Astrocyte of the cerebellum (primary cell): ENCODE measurements at regions not wholly inside any gene's neighbourhood (a gene's known extent, or its start where the extent isn't known, plus 50 kb on each side); places are given as distances from the start of the nearest gene placed in this dataset.

Experiments
- DNase-seq: peaks from one replicate; pipeline ENCODE4 v3.0.0-alpha.2; 2011; ENCODE audit warnings: low read depth
- H3K4me3 ChIP-seq: 2 replicates; pipeline ENCODE4 v1.5.1; 2011; ENCODE audit warnings: mild to moderate bottlenecking, low read depth, low read length, moderate library complexity
- in situ Hi-C: cut with HindIII; loops from 2 replicates; pipeline ENCODE4 v1.10.0; 2017; ENCODE audit warnings: low sequenced_read_pairs
- TF ChIP-seq, protein P1 (sequence below): IDR thresholded peaks from 2 replicates; pipeline ENCODE4 v1.5.1; 2012; ENCODE audit warnings: low read length, low read depth, moderate library complexity, mild to moderate bottlenecking; ENCODE audit errors: missing control alignments

DNA sequence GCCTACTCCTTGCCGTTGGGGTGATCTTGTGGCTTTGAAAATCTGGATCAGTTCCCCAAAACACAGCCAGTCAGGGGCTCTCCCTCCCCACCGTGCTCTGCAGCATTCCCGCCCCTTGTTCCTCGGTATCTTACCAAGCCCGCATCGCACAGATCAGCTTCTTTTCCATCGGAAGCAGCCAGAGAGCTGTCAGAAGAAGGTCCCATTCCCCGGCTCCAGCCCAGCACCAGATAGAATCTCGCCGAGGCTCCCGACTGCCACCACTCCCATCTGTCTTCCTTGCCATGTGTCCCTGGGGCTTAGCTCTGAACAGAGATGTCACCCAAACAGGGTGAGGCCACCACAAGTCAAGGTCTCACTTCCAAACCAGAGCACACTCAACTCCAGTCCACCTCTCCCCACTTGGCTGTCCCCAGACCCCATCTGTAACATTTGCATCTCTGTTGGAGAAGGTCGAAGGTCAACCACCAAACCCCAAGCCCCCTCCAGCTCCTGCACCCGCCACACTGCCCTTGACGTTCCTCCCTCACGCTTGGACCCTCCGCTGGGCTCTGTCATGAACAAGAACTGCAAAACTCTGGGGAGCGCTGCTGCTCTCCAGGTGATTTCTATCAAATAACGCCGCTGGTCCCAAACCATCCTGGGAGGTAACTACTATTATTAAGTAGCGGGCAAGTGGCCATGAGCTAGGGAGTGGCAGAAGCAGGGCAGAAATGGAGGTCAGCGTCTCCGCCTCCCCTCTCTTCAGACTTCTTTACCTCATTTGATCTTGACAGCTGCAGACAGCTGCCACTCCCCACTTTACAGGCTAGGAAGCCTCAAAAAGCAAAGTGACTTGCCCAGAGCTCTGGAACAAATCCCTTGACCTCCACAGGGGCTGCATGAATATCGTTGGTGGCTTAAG lies 70.0 kb upstream of the TAF1B start:
- in situ Hi-C loops, result no loop called here
- no peak overlapping the region for H3K4me3 ChIP-seq
- no peak for DNase-seq
- TF ChIP-seq, protein P1, sequence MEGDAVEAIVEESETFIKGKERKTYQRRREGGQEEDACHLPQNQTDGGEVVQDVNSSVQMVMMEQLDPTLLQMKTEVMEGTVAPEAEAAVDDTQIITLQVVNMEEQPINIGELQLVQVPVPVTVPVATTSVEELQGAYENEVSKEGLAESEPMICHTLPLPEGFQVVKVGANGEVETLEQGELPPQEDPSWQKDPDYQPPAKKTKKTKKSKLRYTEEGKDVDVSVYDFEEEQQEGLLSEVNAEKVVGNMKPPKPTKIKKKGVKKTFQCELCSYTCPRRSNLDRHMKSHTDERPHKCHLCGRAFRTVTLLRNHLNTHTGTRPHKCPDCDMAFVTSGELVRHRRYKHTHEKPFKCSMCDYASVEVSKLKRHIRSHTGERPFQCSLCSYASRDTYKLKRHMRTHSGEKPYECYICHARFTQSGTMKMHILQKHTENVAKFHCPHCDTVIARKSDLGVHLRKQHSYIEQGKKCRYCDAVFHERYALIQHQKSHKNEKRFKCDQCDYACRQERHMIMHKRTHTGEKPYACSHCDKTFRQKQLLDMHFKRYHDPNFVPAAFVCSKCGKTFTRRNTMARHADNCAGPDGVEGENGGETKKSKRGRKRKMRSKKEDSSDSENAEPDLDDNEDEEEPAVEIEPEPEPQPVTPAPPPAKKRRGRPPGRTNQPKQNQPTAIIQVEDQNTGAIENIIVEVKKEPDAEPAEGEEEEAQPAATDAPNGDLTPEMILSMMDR, result no peak

DNA sequence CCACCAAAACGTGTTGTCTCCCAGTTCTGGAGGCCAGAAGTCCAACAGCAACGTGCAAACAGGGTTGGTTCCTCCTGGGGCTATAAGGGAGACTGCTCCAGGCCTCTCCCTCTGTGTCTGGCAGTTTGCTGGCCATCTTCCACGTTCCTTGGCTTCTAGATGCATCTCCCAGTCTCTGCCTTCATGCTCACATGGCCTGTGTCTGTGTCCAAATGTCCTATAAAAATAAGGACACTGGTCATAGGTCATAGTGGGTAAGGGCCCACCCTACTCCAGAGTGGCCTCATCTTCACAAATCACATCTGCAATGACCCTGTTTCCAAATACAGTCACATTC lies 69.4 kb upstream of the TAF1B start:
- TF ChIP-seq, protein P1, result no peak
- in situ Hi-C loops, result no loop called here
- DNase-seq, result no peak
- no peak overlapping the region for H3K4me3 ChIP-seq

DNA sequence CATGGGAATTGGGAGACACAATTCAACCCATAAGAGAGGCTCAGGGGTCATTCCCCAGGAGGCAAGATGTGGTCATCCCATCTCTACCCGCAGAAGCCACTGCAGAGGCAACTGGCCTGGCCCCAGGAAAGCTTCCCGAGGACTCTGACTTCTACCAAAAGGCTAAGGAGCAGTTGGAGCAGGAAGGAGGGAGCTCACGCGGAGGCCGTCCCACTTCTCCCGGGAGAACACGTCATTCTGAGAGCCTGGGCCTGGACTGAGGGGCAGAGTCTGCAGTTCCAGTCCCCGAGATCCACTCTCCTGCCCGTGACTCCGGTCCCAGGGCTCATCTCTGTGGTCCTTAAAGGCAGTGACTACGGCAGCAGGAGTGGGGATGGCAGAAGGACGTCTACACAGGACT lies 69.0 kb upstream of the TAF1B start:
- H3K4me3 ChIP-seq, result no peak overlapping the region
- TF ChIP-seq, protein P1, result no peak
- DNase-seq, result no peak
- in situ Hi-C loops, result no loop called here

DNA sequence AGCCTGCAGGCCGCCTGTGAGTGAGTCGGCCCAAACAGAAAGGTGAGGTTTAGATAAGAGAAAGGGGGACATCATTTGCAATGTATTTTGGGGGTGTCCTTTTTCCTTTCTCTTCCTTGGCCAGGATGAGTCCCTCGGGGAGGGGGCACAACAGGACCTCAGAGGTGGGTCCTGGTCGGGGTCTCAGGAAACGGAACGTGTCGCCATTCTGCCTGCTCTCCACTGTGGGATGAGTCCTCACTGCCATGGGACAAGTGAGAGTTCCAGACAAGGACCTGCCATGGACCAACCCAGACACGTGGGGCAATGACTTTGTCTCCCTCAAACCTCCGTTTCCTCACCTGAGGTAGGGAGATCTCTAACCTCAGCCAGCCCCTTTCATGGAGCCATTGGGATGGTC lies 67.9 kb upstream of the TAF1B start:
- DNase-seq, result no peak
- TF ChIP-seq, protein P1, result no peak
- H3K4me3 ChIP-seq, result no peak overlapping the region
- in situ Hi-C loops, result no loop called here

DNA sequence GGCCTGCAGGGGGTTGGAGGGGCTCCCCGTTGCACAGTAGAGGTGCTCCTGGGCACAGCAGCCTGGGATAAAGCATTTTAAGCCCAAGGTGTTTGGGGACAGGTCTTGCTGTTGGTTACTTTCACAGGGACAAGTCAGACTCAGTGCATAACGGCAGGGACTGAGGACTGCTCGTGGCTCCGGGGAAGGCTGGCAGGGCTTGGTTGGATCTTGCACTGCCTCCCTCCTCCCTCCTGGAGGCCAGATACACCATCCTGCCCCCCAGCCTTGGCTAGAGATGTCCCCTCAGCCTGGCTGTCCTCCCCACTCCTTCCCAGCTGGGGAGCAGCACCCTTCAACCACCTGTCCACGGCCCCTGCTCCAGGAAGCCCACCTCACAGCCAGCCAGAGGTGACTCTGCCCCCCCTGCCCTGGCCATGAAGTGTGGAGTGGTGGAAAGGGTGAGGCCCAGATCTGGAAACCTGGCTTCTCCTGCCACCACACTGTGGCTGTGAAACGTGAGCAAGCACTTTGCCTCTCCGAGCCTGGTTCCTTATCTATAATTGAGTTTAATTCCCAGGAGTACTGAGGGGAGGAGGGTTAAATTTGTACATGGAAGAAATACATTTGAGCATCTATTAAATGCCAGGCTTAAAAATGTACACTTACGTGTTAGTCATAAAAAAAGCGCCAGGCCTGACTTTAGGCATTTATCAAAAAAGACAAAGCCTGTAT lies 67.1 kb upstream of the TAF1B start:
- no peak for DNase-seq
- in situ Hi-C loops, result no loop called here
- H3K4me3 ChIP-seq, result no peak overlapping the region
- TF ChIP-seq, protein P1, result no peak

DNA sequence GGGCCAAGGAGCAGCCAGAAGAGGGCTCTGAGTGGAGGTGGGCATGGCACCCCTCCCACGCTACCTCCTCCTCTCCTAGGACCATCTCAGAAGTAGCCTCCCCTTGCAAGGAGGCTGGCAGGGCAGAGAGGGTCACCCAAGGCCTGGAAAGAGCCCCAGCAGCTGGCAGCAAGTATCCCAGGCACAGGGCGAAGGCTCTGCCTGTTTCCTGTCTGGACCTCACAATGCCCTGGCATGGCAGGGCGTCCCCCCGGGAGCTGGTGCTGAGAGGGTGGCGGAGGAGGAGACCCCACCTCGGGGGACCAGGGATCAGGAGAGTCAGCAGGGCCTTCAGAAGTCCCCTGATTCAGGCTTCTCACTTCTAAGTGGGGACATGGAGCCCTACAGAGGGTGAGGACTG lies 66.2 kb upstream of the TAF1B start:
- no peak for DNase-seq
- in situ Hi-C loops, result no loop called here
- no peak overlapping the region for H3K4me3 ChIP-seq
- TF ChIP-seq, protein P1, result no peak
